HL-60/S4 (cell line): ENCODE measurements at regions not wholly inside any gene's neighbourhood (a gene's known extent, or its start where the extent isn't known, plus 50 kb on each side); places are given as distances from the start of the nearest gene placed in this dataset.
"Not testable (repeated sequence)": the region's sequence is repeated elsewhere in the genome, so short reads cannot be mapped to it uniquely, and the experiment has no call there.

ENCODE experiments used
- in situ Hi-C: fragments of 300-500 bp; cut with MboI; formaldehyde crosslinking; loops from 2 replicates; pipeline ENCODE4 v1.14.3; 2022; ENCODE audit warnings: low sequenced_read_pairs

GRCh38 chr6:113353392-113353791, 503.8 kb upstream of the MARCKS start:
- in situ Hi-C loops: no loop called here

- in situ Hi-C loops: no loop called here
Measured at GRCh38 chr6:113354204-113354895, 502.8 kb upstream of the MARCKS start.

- in situ Hi-C loops: no loop called here
Measured at GRCh38 chr6:113356139-113356538, 501.0 kb upstream of the MARCKS start.

GRCh38 chr6:113357041-113357440, 500.1 kb upstream of the MARCKS start:
- in situ Hi-C loops: no loop called here

- in situ Hi-C loops: no loop called here
Measured at GRCh38 chr6:113358063-113358583, 499.0 kb upstream of the MARCKS start.

GRCh38 chr6:113359155-113360140, 497.7 kb upstream of the MARCKS start:
- in situ Hi-C loops: no loop called here

- in situ Hi-C loops: no loop called here
Measured at GRCh38 chr6:113361014-113361645, 496.0 kb upstream of the MARCKS start.

- in situ Hi-C loops: no loop called here
Measured at GRCh38 chr6:113362301-113363047, 494.7 kb upstream of the MARCKS start.

GRCh38 chr6:113363048-113363798, 493.9 kb upstream of the MARCKS start:
- in situ Hi-C loops: no loop called here

- in situ Hi-C loops: no loop called here
Measured at GRCh38 chr6:113363866-113364265, 493.3 kb upstream of the MARCKS start.

- in situ Hi-C loops: no loop called here
Measured at GRCh38 chr6:113364766-113365165, 492.4 kb upstream of the MARCKS start.

- in situ Hi-C loops: no loop called here
Measured at GRCh38 chr6:113365191-113365590, 492.0 kb upstream of the MARCKS start.

GRCh38 chr6:113366505-113366904, 490.6 kb upstream of the MARCKS start:
- in situ Hi-C loops: no loop called here

GRCh38 chr6:113370508-113371502, 486.3 kb upstream of the MARCKS start:
- in situ Hi-C loops: no loop called here

- in situ Hi-C loops: not testable (repeated sequence)
Measured at GRCh38 chr6:113375466-113375865, 481.7 kb upstream of the MARCKS start.

GRCh38 chr6:113375950-113376846, 480.9 kb upstream of the MARCKS start:
- in situ Hi-C loops: no loop called here

- in situ Hi-C loops: no loop called here
Measured at GRCh38 chr6:113376847-113377165, 480.3 kb upstream of the MARCKS start.
